Caco-2 (cell line): ENCODE measurements at regions not wholly inside any gene's neighbourhood (a gene's known extent, or its start where the extent isn't known, plus 50 kb on each side); places are given as distances from the start of the nearest gene placed in this dataset.

Experiments used
- BruUV-seq: library from RNA; stranded (reverse); fragments of 400-500 nt; replicated peaks from 2 replicates; lab custom pipeline; 2021; lab: Mats Ljungman, UMichigan
- CTCF ChIA-PET: fragments of 300-600 bp; sonication (Branson Sonifier 250); formaldehyde crosslinking; loops from one replicate; lab custom pipeline; 2022; ENCODE audit warnings: antibody characterized with exemption; lab: Charles Lee
- POLR2A ChIA-PET: fragments of 300-600 bp; sonication (Branson Sonifier 250); formaldehyde crosslinking; loops from one replicate; lab custom pipeline; 2022; ENCODE audit warnings: antibody characterized with exemption; lab: Charles Lee
- DNase-seq, 2 experiments: peaks; one replicate each; pipeline versions ENCODE4 v3.0.0 to v3.0.0-alpha.2; 2020 to 2022
- H3K27me3 ChIP-seq: replicated peaks from 2 replicates; pipeline ENCODE4 v1.6.0; 2011; ENCODE audit warnings: low read length; ENCODE audit not compliant: control insufficient read depth, insufficient read depth
- H3K36me3 ChIP-seq: 2 replicates; pipeline ENCODE4 v1.5.1; 2011; ENCODE audit warnings: low read length; ENCODE audit not compliant: control insufficient read depth, insufficient read depth
- H3K4me1 ChIP-seq: fragments of 250-450 bp; sonication (Bioruptor Pico); 2 replicates; pipeline ENCODE4 v1.5.1; 2020; ENCODE audit warnings: mild to moderate bottlenecking
- H3K4me3 ChIP-seq: 2 replicates; pipeline ENCODE4 v1.5.1; 2011; ENCODE audit warnings: low read depth, mild to moderate bottlenecking, control low read depth, low read length
- H3K9me3 ChIP-seq: fragments of 250-450 bp; sonication (Bioruptor Pico); 2 replicates; pipeline ENCODE4 v1.5.1; 2020; ENCODE audit warnings: mild to moderate bottlenecking, moderate library complexity
- H3K27ac Mint-ChIP-seq: one replicate; pipeline ENCODE4 v1.8.0; 2022; ENCODE audit warnings: mixed read lengths; ENCODE audit not compliant: unreplicated experiment
- H3K27me3 Mint-ChIP-seq: one replicate; pipeline ENCODE4 v1.8.0; 2022; ENCODE audit warnings: mixed read lengths; ENCODE audit not compliant: insufficient read depth, unreplicated experiment
- H3K36me3 Mint-ChIP-seq: one replicate; pipeline ENCODE4 v1.8.0; 2022; ENCODE audit warnings: mild to moderate bottlenecking, mixed read lengths; ENCODE audit not compliant: insufficient read depth, unreplicated experiment
- H3K4me1 Mint-ChIP-seq: one replicate; pipeline ENCODE4 v1.8.0; 2022; ENCODE audit warnings: low read depth, mixed read lengths; ENCODE audit not compliant: unreplicated experiment
- H3K4me3 Mint-ChIP-seq: one replicate; pipeline ENCODE4 v1.8.0; 2022; ENCODE audit warnings: mild to moderate bottlenecking, moderate library complexity, mixed read lengths; ENCODE audit not compliant: unreplicated experiment
- H3K9me3 Mint-ChIP-seq: one replicate; pipeline ENCODE4 v1.8.0; 2022; ENCODE audit warnings: mixed read lengths; ENCODE audit not compliant: unreplicated experiment
- CTCF ChIP-seq, 2 experiments: fragments of 200-600 bp in 1 of 2; IDR thresholded peaks; 1 replicate in 1 of 2; 2 replicates in 1 of 2; pipeline versions ENCODE4 v1.5.1 to v1.8.0; 2011 to 2022; ENCODE audit warnings: antibody characterized with exemption in 1 of 2, control low read depth in 1 of 2, inconsistent platforms in 1 of 2, low read depth in 1 of 2, low read length in 1 of 2, mild to moderate bottlenecking in 1 of 2, moderate library complexity in 1 of 2; ENCODE audit not compliant: insufficient read depth in 1 of 2, severe bottlenecking in 1 of 2, unreplicated experiment in 1 of 2
- intact Hi-C: fragments of 100-400 bp; cut with micrococcal nuclease; formaldehyde crosslinking; loops from one replicate; pipeline ENCODE4 v1.10.0; 2022; ENCODE audit not compliant: unreplicated experiment

- TF ChIP-seq CTCF (IDR thresholded peaks at IDR 0.05; ENCODE audit: insufficient read depth in 1 of 2, low read depth in 1 of 2, low read length in 1 of 2, severe bottlenecking in 1 of 2, unreplicated experiment in 1 of 2): no peak
- H3K4me1 Mint-ChIP-seq: peaks cover 7% of the 10 kb centered on the region
- H3K27ac Mint-ChIP-seq: no peak overlapping the region
- CTCF ChIA-PET: interaction anchor here (0.5 kb wide), 1 partner anchor 385 kb away, joined by 3 read pairs; no protein-coding TSS in a partner anchor
- H3K9me3 ChIP-seq: no peaks in the 10 kb centered on the region
- H3K4me3 Mint-ChIP-seq: no peak overlapping the region
- peak in 1 of 2 experiments; percentile 14 for DNase-seq
- H3K4me1 ChIP-seq: peaks cover 5% of the 10 kb centered on the region; the same call in 1 of the 2 replicates
- H3K27me3 ChIP-seq: no peaks in the 10 kb centered on the region
- POLR2A ChIA-PET: no interaction called here
- no peaks in the 10 kb centered on the region for H3K27me3 Mint-ChIP-seq
- H3K36me3 ChIP-seq: no peaks in the 10 kb centered on the region
- no TSS peak for BruUV-seq
- intact Hi-C loops: no loop called here
- no peaks in the 10 kb centered on the region for H3K36me3 Mint-ChIP-seq
- no peaks in the 10 kb centered on the region for H3K9me3 Mint-ChIP-seq
- no peak overlapping the region for H3K4me3 ChIP-seq
These were observed 52.0 kb upstream of the HAAO start for GRCh38 chr2:42844366-42844765.

GRCh38 chr2:42843611-42844010 lies 51.2 kb upstream of the HAAO start:
- Histone ChIP-seq H3K9me3 (no peaks in the 10 kb centered on the region), H3K4me3 (no peak overlapping the region), H3K27me3 (no peaks in the 10 kb centered on the region), H3K4me1 (peaks cover 5% of the 10 kb centered on the region; the same call in 1 of the 2 replicates), H3K36me3 (no peaks in the 10 kb centered on the region)
- no peak for DNase-seq
- H3K27ac Mint-ChIP-seq: peak overlapping the region; percentile 2
- H3K27me3 Mint-ChIP-seq: no peaks in the 10 kb centered on the region
- POLR2A ChIA-PET: no interaction called here
- H3K4me1 Mint-ChIP-seq: peaks cover 7% of the 10 kb centered on the region
- no peaks in the 10 kb centered on the region for H3K9me3 Mint-ChIP-seq
- CTCF ChIA-PET: no interaction called here
- TF ChIP-seq CTCF (IDR thresholded peaks at IDR 0.05; ENCODE audit: insufficient read depth in 1 of 2, low read depth in 1 of 2, low read length in 1 of 2, severe bottlenecking in 1 of 2, unreplicated experiment in 1 of 2): no peak
- H3K4me3 Mint-ChIP-seq: no peak overlapping the region
- no TSS peak for BruUV-seq
- intact Hi-C loops: no loop called here
- no peaks in the 10 kb centered on the region for H3K36me3 Mint-ChIP-seq

- Mint-ChIP-seq H3K4me3 (no peak overlapping the region), H3K27ac (peak overlapping the region; percentile 2), H3K36me3 (no peaks in the 10 kb centered on the region), H3K4me1 (peaks cover 7% of the 10 kb centered on the region), H3K9me3 (no peaks in the 10 kb centered on the region), H3K27me3 (no peaks in the 10 kb centered on the region)
- Histone ChIP-seq H3K4me1 (peaks cover 5% of the 10 kb centered on the region; the same call in 1 of the 2 replicates), H3K4me3 (no peak overlapping the region), H3K9me3 (no peaks in the 10 kb centered on the region), H3K36me3 (no peaks in the 10 kb centered on the region), H3K27me3 (no peaks in the 10 kb centered on the region)
- TF ChIP-seq CTCF (IDR thresholded peaks at IDR 0.05; ENCODE audit: insufficient read depth in 1 of 2, low read depth in 1 of 2, low read length in 1 of 2, severe bottlenecking in 1 of 2, unreplicated experiment in 1 of 2): no peak
- intact Hi-C loops: no loop called here
- ChIA-PET POLR2A (no interaction called here), CTCF (no interaction called here)
- no peak for DNase-seq
- BruUV-seq: no TSS peak
These were observed 50.7 kb upstream of the HAAO start for GRCh38 chr2:42843131-42843530.
